ENCODE measurements at regions not wholly inside any gene's neighbourhood (a gene's known extent, or its start where the extent isn't known, plus 50 kb on each side); places are given as distances from the start of the nearest gene placed in this dataset.
A peak's percentile ranks its signal among the peaks of the same experiment; 100 is the strongest.
"Not testable (repeated sequence)": the region's sequence is repeated elsewhere in the genome, so short reads cannot be mapped to it uniquely, and the experiment has no call there.

GRCh38 chr5:136810261-136810801, 445.0 kb upstream of the TRPC7 start:
- no peak for ATAC-seq

- no peak for ATAC-seq
Measured at GRCh38 chr5:136809382-136809781, 444.0 kb upstream of the TRPC7 start.

- ATAC-seq = no peak
Measured at GRCh38 chr5:136808756-136809155, 443.4 kb upstream of the TRPC7 start.

GRCh38 chr5:136805466-136805865, 440.1 kb upstream of the TRPC7 start:
- no peak for ATAC-seq

GRCh38 chr5:136802383-136802782, 437.0 kb upstream of the TRPC7 start:
- no peak for ATAC-seq

- no peak for ATAC-seq
Measured at GRCh38 chr5:136799806-136800372, 434.5 kb upstream of the TRPC7 start.

- no peak for ATAC-seq
Measured at GRCh38 chr5:136793300-136793699, 428.0 kb upstream of the TRPC7 start.

GRCh38 chr5:136781464-136781863, 416.1 kb upstream of the TRPC7 start:
- no peak for ATAC-seq

GRCh38 chr5:136780518-136780917, 415.2 kb upstream of the TRPC7 start:
- ATAC-seq = no peak

DNA sequence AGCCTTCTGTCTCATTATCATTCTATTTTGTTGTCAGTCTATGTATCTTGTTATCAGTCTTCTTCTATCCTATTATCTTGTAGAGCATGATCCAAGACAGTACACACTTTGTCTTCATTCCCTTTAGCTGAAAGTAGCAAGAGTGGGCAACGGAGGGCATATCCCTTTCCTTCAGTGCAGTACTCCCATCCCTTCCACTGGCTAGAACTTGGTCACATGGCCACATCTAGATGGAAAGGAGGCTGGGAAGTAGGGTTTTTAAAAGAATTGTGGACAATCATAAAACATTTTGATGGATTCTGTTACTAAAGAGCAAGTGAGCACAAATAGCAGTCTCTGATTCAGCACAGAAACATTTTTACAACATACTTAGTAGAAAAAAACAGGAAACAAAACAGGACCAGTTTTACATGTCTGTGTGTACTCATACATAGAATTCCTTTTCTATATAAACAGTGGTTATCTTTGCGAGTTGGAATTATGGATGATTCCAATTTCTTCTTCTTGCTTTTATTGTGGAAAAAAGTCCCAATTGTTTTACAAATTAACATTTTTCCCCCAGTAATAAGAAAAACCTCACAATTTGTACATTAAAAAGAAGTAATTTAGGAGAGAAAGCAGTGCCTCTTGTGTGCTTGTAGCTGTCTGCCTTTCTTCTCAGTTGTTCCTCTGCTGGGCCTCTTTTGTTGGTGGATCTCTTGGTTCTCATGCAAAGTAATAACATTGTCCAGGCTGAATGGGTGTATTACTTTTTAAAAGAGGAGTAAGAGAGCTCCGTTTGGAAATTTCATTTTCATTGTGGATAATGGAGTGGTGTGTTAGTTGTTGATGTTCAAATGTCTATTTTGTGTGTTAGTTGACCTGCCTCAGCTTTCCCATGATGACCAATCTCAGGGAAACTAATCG, 410.9 kb upstream of the TRPC7 start:
- ATAC-seq = no peak

DNA sequence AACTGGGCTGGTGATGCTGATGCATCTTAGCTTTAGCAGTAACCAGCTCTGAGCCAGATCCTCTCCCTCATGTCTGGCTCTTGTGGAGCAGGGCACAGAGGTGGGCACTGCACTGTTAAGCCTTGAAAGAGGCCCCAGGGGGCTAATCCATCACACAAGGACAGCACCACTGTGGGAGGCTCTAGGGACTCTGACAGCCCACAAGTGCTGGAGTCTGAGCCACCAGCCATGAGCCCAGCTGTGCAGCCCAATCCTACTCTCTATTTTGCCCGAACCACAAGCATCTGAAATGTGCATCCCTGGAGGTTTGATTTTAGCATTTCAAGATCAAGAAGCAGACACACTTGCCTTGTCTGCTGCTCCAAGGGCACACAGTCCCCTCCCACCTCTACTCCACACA, 407.1 kb upstream of the TRPC7 start:
- no peak for ATAC-seq

- peak in 1 of 2 donors; percentile 30 for ATAC-seq
Measured at GRCh38 chr5:136769900-136770684, 404.7 kb upstream of the TRPC7 start.

- ATAC-seq = no peak
Measured at GRCh38 chr5:136769093-136769492, 403.7 kb upstream of the TRPC7 start.

GRCh38 chr5:136768457-136768856, 403.1 kb upstream of the TRPC7 start:
- ATAC-seq = no peak

DNA sequence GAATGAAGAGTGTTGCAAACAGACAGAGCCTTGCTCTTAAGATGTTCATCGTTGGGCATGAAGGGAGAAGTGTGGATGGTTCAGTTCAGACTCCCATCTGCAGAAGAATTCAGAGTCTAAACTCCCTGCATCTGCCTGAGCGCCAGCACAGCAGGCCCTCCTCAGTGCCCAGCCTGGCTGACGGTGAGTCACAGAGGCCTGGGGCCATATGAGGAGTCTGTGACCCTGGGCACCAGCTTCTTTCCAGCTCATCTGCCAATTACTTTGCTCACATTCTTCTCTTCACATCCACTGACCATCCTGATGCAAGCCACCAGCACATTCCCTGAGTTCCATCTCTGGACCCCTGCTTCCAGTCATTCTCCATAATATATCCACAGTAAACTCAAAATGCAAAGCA, 401.1 kb upstream of the TRPC7 start:
- ATAC-seq = no peak

DNA sequence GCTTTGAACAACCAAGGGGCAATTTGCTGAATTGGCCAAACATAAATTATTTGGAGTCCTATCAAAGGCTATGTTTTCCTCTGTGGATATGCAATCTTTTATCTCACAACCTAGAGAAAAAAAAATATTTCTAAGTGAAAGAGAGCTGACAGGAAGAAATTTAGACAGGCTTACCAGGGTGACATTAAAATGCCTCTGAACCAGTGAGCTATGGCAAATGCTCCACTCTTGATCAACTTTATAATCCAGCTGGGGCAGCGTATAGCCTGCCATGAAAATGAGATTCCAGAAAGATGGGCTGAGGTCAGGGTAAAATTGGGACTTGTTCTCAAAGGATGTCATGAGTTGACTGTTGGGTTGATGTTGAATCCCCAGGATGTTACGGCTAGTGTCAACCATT, 399.3 kb upstream of the TRPC7 start:
- no peak for ATAC-seq

DNA sequence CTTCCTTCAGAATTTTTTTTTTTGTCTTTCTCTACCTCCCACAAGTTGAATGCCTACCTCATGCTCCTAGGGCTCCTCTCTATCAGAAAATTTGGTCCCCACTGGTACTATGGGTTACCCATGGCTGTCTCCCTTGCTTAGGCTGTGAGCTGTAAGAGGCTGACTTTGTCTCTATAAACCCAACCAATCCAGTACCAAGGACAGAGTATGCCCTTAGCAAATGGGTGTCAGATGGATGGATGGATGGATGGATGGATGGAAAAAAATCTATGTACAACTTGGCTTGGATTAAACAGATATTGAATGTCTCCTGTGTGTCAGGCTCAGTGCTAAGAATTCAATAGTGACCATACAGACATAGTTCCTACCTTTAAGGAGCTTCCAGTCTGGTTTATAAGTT, 398.2 kb upstream of the TRPC7 start:
- no peak for ATAC-seq

- ATAC-seq = no peak
Measured at GRCh38 chr5:136754216-136754615, 388.9 kb upstream of the TRPC7 start.

DNA sequence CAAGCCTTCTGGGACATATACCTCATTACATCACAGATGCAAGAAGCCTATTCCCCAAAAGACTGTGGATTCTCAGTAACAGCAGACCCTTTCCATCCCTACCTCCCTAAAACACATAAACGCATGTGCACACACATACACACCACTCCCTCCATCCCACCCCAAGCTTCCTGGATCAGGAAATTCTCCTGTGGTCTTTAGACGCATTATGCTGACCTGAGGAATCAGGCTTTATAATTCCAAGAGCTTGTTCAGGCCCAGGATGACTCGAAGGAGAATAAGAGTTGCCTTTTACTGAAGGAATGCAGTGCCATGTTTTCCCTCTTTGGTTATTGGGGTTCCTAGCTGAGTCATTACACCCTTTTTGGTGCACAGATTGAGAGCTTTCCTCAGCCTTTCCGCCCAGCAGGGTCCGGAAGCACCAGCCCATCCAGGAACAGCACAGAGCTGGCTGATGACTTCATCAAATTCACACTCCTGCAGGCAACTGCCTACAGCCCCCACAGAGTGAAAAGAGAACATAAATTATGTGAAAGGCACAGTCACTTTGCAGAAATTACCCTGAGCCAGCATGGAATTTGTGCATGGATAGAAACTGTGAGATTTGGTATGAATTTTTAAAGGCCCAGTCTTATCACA, 385.0 kb upstream of the TRPC7 start:
- ATAC-seq = no peak

DNA sequence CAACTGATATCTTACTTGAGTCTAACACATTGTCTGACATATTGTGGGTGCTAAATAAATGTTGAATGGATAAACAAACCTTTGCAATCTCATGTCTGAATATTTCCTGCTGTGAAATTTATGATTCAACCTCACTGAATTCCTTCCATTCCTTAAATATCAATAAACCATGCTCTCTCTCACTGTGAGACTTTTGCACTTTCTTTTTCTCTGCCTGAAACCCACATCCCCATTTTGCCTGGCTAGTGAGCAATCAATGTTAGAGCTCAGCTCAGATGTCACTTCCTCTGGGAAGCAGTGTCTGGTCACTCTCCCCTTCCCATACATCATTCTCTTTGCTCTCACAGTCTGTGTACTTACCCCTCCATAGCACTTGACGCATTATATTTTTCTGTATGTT, 383.7 kb upstream of the TRPC7 start:
- ATAC-seq = no peak

DNA sequence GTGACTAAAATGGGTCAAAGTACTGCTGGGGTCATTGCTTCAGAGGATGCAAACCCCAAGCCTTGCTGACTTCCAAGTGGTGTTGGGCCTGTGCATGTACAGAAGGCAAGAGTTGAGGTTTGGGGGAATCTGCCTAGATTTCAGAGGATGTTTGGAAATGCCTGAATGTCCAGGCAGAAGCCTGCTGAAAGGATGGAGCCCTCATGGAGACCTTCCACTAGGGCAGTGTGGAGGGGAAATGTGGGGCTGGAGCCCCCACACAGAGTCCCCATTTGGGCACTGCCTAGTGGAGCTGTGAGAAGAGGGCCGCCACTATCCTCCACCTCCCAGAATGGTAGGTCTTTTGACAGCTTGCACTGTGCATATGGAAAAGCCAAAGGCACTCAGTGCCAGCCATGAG, 377.7 kb upstream of the TRPC7 start:
- no peak for ATAC-seq

GRCh38 chr5:136740228-136740627, 374.9 kb upstream of the TRPC7 start:
- ATAC-seq = no peak

DNA sequence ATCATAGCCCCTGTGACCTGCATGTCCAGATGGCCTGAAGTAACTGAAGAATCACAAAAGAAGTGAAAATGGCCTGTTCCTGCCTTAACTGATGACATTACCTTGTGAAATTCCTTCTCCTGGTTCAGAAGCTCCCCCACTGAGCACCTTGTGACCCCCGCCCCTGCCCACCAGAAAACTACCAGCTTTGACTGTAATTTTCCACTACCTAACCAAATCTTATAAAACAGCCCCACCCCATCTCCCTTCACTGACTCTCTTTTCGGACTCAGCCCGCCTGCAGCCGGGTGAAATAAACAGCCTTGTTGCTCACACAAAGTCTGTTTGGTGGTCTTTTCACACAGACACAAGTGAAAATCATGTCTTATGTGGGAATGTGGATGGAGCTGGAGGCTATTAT, 373.9 kb upstream of the TRPC7 start:
- ATAC-seq = not testable (repeated sequence)
